Esophagus muscularis mucosa (tissue), 4 donors: ENCODE measurements at regions not wholly inside any gene's neighbourhood (a gene's known extent, or its start where the extent isn't known, plus 50 kb on each side); places are given as distances from the start of the nearest gene placed in this dataset.

Source experiments
- CTCF ChIP-seq, 3 experiments: fragments of 200-600 bp in 2 of 3; fragments of 450-650 bp in 1 of 3; sonication (generic) in 2 of 3; IDR thresholded peaks; one replicate each; pipeline ENCODE4 v1.5.1; 2017 to 2019; ENCODE audit warnings: antibody characterized with exemption in 3 of 3, mild to moderate bottlenecking in 2 of 3, moderate library complexity in 1 of 3
- EP300 ChIP-seq: sonication (generic); formaldehyde crosslinking; IDR thresholded peaks from one replicate; pipeline ENCODE4 v1.6.1; 2017; ENCODE audit warnings: antibody characterized with exemption
- POLR2A ChIP-seq: fragments of 450-650 bp; IDR thresholded peaks from one replicate; pipeline ENCODE4 v1.6.1; 2017; ENCODE audit warnings: antibody characterized with exemption, moderate library complexity, mild to moderate bottlenecking, low read depth
- POLR2AphosphoS5 ChIP-seq, 2 donors: sonication (generic); formaldehyde crosslinking; IDR thresholded peaks; one replicate each; pipeline ENCODE4 v1.6.1; 2017; ENCODE audit warnings: antibody characterized with exemption in 2 of 2

GRCh38 chr12:88867510-88867909, 287.2 kb upstream of the KITLG start:
- TF ChIP-seq CTCF (IDR thresholded peaks at IDR 0.05) (no peak), EP300 (no peak), POLR2AphosphoS5 (IDR thresholded peaks at IDR 0.05) (no peak), POLR2A (no peak)
